DMS53 (cell line): ENCODE measurements at regions not wholly inside any gene's neighbourhood (a gene's known extent, or its start where the extent isn't known, plus 50 kb on each side); places are given as distances from the start of the nearest gene placed in this dataset.
A peak's percentile ranks its signal among the peaks of the same experiment; 100 is the strongest.

Source experiments
- DNase-seq: peaks from one replicate; lab custom pipeline; 2025; lab: John Stamatoyannopoulos, UW

- no peak for DNase-seq
Observed at GRCh38 chr20:3354247-3354646, 53.2 kb downstream of the DNAAF9 start.

GRCh38 chr20:3353646-3354045 is 53.8 kb downstream of the DNAAF9 start:
- no peak for DNase-seq

DNA sequence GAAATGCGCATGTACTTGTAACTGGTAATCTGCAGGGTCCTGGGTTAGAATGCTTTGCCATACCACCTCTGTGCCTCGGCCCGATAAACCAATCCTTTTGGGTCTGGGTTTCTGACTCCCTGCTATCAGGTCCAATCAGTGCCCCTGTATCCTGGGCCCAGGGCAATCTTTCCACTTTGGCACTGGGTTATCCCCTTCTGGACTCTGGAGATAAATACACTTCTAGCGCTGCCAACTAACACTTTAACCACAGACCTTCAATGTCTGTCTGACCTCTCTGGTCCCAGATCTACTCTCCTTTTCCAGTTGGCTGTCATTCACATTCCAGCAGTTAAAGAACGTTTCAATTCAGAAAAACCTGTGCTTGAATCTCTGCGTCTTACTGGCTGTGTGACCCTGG is 55.3 kb downstream of the DNAAF9 start:
- no peak for DNase-seq

DNA sequence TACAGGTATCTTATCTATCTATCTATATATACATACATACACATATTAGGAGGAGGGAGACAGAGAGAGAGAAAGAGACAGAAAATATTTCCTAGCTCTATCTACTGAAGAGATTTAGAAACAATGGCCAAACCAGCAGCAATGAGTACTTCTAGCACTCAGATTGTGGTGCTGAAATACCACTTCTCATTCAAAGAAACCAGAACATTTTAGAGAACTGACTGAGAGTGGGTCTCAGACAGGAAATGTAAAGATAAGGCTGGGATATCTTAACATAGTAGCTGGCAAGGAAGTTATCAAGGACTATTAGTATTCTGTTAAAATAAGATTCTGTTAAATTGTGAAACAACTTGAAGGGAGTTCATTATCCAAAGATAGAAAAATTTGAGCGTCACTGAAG is 57.0 kb downstream of the DNAAF9 start:
- DNase-seq: no peak

GRCh38 chr20:3349786-3350185 is 57.7 kb downstream of the DNAAF9 start:
- DNase-seq: no peak

- no peak for DNase-seq
Observed at GRCh38 chr20:3342766-3343165, 64.7 kb downstream of the DNAAF9 start.

- no peak for DNase-seq
Observed at GRCh38 chr20:3340443-3340842, 67.0 kb downstream of the DNAAF9 start.

GRCh38 chr20:3339571-3339970 is 67.9 kb downstream of the DNAAF9 start:
- DNase-seq: no peak

- no peak for DNase-seq
Observed at GRCh38 chr20:3339076-3339475, 68.4 kb downstream of the DNAAF9 start.

- DNase-seq: no peak
Observed at GRCh38 chr20:3334156-3334943, 73.1 kb downstream of the DNAAF9 start.

DNA sequence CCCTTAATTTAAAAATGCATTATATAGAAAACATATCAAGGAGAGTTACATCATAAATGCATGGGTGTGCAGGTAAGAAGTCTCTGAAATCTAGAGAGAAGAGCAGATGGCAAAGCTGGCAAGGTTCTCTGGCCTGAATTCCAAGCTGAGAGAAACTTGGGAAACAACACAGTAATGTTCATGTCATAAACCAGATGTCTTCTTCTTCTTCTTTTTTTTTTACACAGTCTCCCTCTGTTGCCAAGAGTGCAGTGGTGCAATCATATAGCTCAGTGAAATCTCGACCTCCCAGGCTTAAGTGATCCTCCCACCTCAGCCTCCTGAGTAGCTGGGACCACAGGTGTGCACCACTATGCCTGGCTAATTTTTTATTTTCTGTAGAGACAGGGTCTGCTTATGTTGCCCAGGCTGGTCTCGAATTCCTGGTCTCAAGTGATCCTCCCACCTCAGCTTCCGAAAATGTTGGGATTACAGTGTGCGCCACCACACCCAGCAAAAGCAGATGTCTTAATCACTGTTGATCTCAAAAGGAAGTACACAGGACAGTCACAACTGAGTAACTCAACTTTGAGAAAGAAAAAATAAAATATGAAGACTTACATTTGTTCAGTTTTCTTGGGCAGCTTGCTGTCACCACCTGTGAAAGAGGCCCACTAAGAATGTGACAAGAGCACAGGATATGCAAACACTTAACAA is 77.3 kb downstream of the DNAAF9 start:
- peak; percentile 8 for DNase-seq

DNA sequence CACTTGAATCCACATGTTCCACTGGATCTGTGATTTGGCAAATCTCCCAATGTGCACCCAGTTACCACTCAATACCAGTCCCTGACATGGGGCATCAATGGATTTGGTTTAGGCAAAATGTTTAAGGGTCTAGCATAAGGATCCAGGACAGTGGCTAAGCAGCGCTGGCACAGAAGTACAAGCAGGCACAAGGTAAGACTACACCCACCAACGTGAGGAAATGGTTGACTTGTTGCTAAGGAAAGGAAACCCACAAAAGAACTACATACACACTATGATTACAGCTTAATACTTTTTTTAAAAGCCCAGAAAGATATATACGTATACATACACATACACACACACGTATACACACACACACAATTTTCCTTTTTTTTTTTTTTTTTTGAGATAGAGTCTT is 79.0 kb downstream of the DNAAF9 start:
- DNase-seq: no peak

DNA sequence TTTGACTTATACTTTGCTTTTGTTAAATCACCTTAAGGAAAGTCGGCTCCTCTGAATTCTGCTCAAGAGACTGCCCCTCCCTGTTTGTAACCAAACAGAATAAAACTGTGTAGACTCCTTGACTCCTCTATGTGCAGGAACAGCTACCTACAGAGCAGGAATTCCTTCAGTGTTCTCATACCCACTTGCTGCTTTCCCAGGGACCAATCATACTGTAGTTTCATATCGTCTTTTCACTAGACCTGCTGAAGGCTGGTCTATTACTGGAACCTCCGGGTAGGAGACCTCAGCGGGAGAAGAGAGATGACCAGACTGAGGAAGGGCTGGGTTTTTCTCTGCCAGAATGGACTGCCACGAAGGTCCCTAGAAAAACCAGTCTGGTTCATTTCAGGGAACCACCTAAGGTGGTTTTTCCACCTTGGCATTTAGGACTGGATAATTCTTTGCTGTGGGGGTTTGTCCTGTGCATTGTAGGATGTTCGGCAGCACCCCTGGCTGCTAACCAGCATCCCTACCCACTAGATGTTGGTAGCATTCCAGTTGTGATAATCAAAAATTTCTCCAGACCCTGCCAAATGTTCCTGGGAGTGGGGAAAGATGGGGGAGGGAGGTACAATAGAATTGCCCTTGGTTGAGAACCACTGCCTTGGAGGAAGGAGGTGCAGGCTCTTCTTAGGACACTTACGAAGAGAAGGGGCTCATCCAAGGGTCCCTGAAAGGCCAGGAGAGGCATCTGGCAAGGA is 80.5 kb downstream of the DNAAF9 start:
- no peak for DNase-seq

- DNase-seq: no peak
Observed at GRCh38 chr20:3325864-3326263, 81.6 kb downstream of the DNAAF9 start.

DNA sequence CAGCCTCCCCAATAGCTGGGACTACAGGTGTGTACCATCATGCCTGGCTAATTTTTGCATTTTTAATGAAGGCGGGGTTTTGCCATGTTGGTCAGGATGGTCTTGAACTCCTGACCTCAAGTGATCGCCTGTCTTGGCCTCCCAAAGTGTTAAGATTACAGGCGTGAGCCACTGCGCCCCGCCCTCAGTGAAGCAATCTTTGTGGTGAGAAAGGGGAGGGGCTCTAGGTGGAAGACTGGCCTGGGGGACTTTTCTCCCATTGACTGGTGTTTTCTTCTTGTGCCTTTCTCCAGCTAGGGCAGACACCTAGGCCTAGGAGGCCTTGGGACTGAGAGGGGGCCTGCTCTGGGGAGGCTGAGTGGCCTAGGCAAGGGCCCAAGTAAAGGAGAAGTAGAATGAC is 84.1 kb downstream of the DNAAF9 start:
- no peak for DNase-seq

- no peak for DNase-seq
Observed at GRCh38 chr20:3318226-3318884, 79.4 kb upstream of the SLC4A11 start.

DNA sequence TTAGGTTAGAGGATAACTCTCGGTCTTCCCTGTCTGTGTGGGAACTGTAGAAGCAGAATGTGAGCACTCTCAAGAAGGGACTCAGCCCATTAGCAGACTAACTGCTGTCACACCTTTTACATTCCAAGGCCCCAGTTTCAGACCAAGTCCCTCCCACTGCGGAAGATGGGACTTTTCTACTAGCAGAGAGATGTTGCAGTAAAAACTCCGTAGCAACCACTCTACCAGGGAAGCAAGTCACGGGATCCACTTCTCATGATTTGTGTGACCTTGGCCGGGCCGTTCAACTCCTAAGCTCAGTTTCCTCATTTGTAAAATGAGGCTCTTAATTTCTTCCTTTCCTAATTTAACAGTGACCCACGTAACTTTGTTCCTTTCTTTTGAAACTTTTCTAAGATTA is 77.1 kb upstream of the SLC4A11 start:
- DNase-seq: no peak

GRCh38 chr20:3315136-3315535 is 76.1 kb upstream of the SLC4A11 start:
- DNase-seq: no peak

DNA sequence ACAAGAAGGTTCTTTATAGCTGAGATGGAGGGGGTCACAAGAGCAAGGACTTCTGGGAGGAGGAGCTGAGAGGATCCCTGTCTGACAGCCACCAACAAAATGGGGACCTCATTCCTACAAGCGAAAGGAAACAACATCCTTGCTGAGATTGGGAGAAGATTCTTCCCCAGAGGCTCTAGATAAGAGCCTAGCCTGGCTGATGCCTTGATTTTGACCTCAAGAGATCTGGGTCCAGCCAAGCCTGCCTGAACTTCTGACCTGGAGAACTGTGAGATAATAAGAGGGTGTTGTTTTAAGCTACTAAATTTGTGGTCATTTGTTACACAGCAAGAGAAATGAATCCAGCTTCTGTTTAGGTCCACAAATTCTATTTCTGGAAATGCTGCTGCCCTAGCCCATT is 75.4 kb upstream of the SLC4A11 start:
- no peak for DNase-seq

GRCh38 chr20:3313683-3314065 is 74.7 kb upstream of the SLC4A11 start:
- peak; percentile 10 for DNase-seq

DNA sequence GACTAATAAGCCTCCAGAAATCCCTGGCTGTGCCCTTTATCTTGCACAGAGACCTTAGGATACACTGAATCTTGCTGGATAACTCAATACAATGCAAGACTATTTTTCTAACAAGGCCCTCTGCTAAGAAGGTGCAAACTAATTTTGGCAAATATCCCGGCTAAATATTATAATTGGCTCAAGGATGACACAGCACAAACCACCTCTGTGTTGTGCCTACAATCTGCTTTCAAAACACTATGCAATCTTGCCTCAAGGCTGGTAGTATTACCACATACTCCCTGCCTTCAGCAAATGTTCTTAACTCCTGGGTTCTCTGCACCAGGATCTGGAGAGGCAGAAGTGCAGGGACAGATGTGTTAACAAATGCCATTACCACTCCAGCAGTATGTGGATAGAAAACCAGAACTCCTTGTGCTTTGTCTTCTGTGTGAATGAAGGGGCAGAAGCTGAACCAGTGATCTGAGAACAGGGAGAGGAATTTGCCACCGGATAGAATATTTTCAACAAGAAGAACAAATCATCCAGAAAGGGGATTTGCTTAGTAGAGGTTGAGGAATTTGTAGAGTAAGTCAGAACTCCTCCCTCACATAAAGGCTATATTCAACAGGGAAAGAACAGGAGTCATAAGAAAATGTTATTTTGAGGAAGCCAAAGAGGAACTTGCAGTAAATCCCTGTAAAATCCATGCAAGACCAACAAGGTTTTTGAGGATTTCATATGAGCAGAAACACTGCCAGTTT is 74.1 kb upstream of the SLC4A11 start:
- DNase-seq: no peak

DNA sequence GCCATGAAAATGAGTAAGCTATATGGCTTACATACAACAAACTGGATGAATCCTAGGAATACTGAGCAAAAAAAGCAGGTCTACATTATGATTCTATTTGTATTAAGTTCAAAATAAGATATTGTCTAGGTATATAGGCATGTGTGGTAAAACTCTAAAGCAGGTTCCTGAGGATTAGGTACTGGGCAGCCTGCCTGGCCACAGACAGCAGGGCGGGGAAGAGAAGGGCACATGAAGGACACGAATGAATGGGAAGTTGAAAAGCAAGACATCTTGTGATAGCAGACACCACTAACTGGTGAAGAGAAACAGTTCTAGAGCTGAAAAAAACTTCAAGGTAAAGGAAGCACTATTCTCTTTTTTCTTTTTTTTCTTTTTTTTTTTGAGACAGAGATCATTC is 72.6 kb upstream of the SLC4A11 start:
- DNase-seq: no peak
